Stomach (tissue), 8 donors: ENCODE measurements at regions not wholly inside any gene's neighbourhood (a gene's known extent, or its start where the extent isn't known, plus 50 kb on each side); places are given as distances from the start of the nearest gene placed in this dataset.

Experiments
- DNase-seq, 2 donors: peaks; one replicate each; pipeline versions ENCODE4 v3.0.0 to v3.0.0-alpha.2; 2013 to 2019
- H3K27ac ChIP-seq, 5 donors: fragments of 200-600 bp in 4 of 5; sonication (generic) in 4 of 5; one replicate each; pipeline ENCODE4 v1.5.1; 2013 to 2019; ENCODE audit warnings: mild to moderate bottlenecking in 1 of 5, moderate library complexity in 1 of 5
- H3K27me3 ChIP-seq, 3 donors: fragments of 200-600 bp; sonication (generic); one replicate each; pipeline ENCODE4 v1.5.1; 2017 to 2019; ENCODE audit warnings: mixed run types in 1 of 3
- H3K36me3 ChIP-seq, 4 donors: fragments of 200-600 bp; sonication (generic); 1 replicate in 3 of 4; 2 replicates in 1 of 4; pipeline ENCODE4 v1.5.1; 2016 to 2019
- H3K4me1 ChIP-seq, 4 donors: fragments of 200-600 bp; sonication (generic); one replicate each; pipeline ENCODE4 v1.5.1; 2016 to 2019
- H3K4me3 ChIP-seq, 4 donors: fragments of 200-600 bp; sonication (generic) in 3 of 4; one replicate each; pipeline ENCODE4 v1.5.1; 2016 to 2019; ENCODE audit warnings: mild to moderate bottlenecking in 1 of 4
- H3K9me3 ChIP-seq, 4 donors: fragments of 200-600 bp; sonication (generic); one replicate each; pipeline ENCODE4 v1.5.1; 2016 to 2019
- CTCF ChIP-seq, 7 experiments: fragments of 450-650 bp in 4 of 7; fragments of 200-600 bp in 3 of 7; sonication (generic) in 3 of 7; IDR thresholded peaks; one replicate each; pipeline ENCODE4 v1.5.1; 2016 to 2019; ENCODE audit warnings: antibody characterized with exemption in 7 of 7, control low read depth in 2 of 7, mild to moderate bottlenecking in 1 of 7
- EP300 ChIP-seq: sonication (generic); formaldehyde crosslinking; IDR thresholded peaks from one replicate; pipeline ENCODE4 v1.6.1; 2017; ENCODE audit warnings: antibody characterized with exemption
- POLR2A ChIP-seq, 4 donors: fragments of 450-650 bp; IDR thresholded peaks; one replicate each; pipeline ENCODE4 v1.6.1; 2016; ENCODE audit warnings: antibody characterized with exemption in 4 of 4, control low read depth in 2 of 4, mild to moderate bottlenecking in 1 of 4, moderate library complexity in 1 of 4
- POLR2AphosphoS5 ChIP-seq, 3 donors: sonication (generic); formaldehyde crosslinking; IDR thresholded peaks; one replicate each; pipeline ENCODE4 v1.6.1; 2016; ENCODE audit warnings: antibody characterized with exemption in 3 of 3
- WGBS, 5 donors: extraction: QIAGEN DNeasy Blood & Tissue Kit in 3 of 5; methylation state at CpG; one replicate each; pipeline versions ENCODE4 v1.1.5 to v1.1.7; 2013 to 2018; 5-methylcytosine and 5-hydroxymethylcytosine counted together
- intact Hi-C: fragments of 100-400 bp; cut with DNase I; formaldehyde crosslinking; loops from one replicate; pipeline ENCODE4 v1.15.1; 2023; ENCODE audit warnings: low total_unique reads
- donor health status: healthy with polysubstance abuse.
- donor health status: Bipolar disorder and iron deficiency.
- donor health status: healthy.

- Histone ChIP-seq H3K27ac (no peak overlapping the region), H3K9me3 (peaks cover 0 to 18% (median 8%) of the 10 kb centered on the region in 4 donors), H3K36me3 (no peaks in the 10 kb centered on the region), H3K27me3 (no peaks in the 10 kb centered on the region), H3K4me1 (no peaks in the 10 kb centered on the region), H3K4me3 (no peak overlapping the region)
- TF ChIP-seq CTCF (IDR thresholded peaks at IDR 0.05) (no peak), POLR2AphosphoS5 (IDR thresholded peaks at IDR 0.05) (no peak), EP300 (no peak), POLR2A (IDR thresholded peaks at IDR 0.05) (no peak)
- intact Hi-C loops: no loop called here
- WGBS, 5 donors: 82 to 99% (median 91%) methylated on average over 8 of the region's 8 CpGs
- DNase-seq: no peak
Measured at GRCh38 chr3:75140904-75141615, 523.1 kb upstream of the FRG2C start.

- WGBS, 5 donors: 84 to 95% (median 91%) methylated on average over 3 of the region's 3 CpGs
- intact Hi-C loops: no loop called here
- Histone ChIP-seq H3K27ac (no peak overlapping the region), H3K36me3 (no peaks in the 10 kb centered on the region), H3K4me3 (no peak overlapping the region), H3K4me1 (no peaks in the 10 kb centered on the region), H3K27me3 (no peaks in the 10 kb centered on the region), H3K9me3 (no peaks in the 10 kb centered on the region)
- no peak for TF ChIP-seq POLR2AphosphoS5 (IDR thresholded peaks at IDR 0.05)
- DNase-seq: no peak
Measured at GRCh38 chr3:75144406-75144805, 519.7 kb upstream of the FRG2C start.

GRCh38 chr3:75171630-75172230 lies 492.4 kb upstream of the FRG2C start:
- TF ChIP-seq POLR2A (IDR thresholded peaks at IDR 0.05): no peak
- no peak for TF ChIP-seq CTCF (IDR thresholded peaks at IDR 0.05)
- TF ChIP-seq POLR2AphosphoS5 (IDR thresholded peaks at IDR 0.05): no peak
- TF ChIP-seq EP300: no peak
- peak in 1 of 2 donors; percentile 26 for DNase-seq
- no peaks in the 10 kb centered on the region for H3K9me3 ChIP-seq
- H3K4me3 ChIP-seq: no peak overlapping the region
- WGBS, 5 donors: 13 to 30% (median 23%) methylated on average over 2 of the region's 2 CpGs
- no peaks in the 10 kb centered on the region for H3K36me3 ChIP-seq
- intact Hi-C loops: no loop called here
- no peaks in the 10 kb centered on the region for H3K27me3 ChIP-seq
- H3K4me1 ChIP-seq: no peaks in the 10 kb centered on the region
- no peak overlapping the region for H3K27ac ChIP-seq

- no peaks in the 10 kb centered on the region for H3K36me3 ChIP-seq
- H3K4me3 ChIP-seq: no peak overlapping the region
- no peak for TF ChIP-seq EP300
- no peak for TF ChIP-seq POLR2A (IDR thresholded peaks at IDR 0.05)
- TF ChIP-seq CTCF (IDR thresholded peaks at IDR 0.05): no peak
- TF ChIP-seq POLR2AphosphoS5 (IDR thresholded peaks at IDR 0.05): no peak
- no peaks in the 10 kb centered on the region for H3K4me1 ChIP-seq
- H3K27ac ChIP-seq: no peak overlapping the region
- no peak for DNase-seq
- intact Hi-C loops: no loop called here
- WGBS, 5 donors: 39 to 61% (median 48%) methylated on average over 3 of the region's 3 CpGs
- no peaks in the 10 kb centered on the region for H3K9me3 ChIP-seq
- H3K27me3 ChIP-seq: no peaks in the 10 kb centered on the region
Measured at GRCh38 chr3:75176937-75177336, 487.2 kb upstream of the FRG2C start.
